Activated T-cell treated with anti-CD3 and anti-CD28 coated beads, Interleukin-2, amount 50 U/mL, for 24 hours (primary cell): ENCODE measurements at regions not wholly inside any gene's neighbourhood (a gene's known extent, or its start where the extent isn't known, plus 50 kb on each side); places are given as distances from the start of the nearest gene placed in this dataset.

Source experiments
- DNase-seq: peaks from one replicate; pipeline ENCODE4 v3.0.0-alpha.2; 2020
- H3K27ac Mint-ChIP-seq: 2 replicates; pipeline ENCODE4 v1.8.0; 2020; ENCODE audit warnings: mild to moderate bottlenecking, mixed read lengths
- H3K27me3 Mint-ChIP-seq: 2 replicates; pipeline ENCODE4 v1.8.0; 2020; ENCODE audit warnings: mixed read lengths
- H3K36me3 Mint-ChIP-seq: 2 replicates; pipeline ENCODE4 v1.8.0; 2020; ENCODE audit warnings: low read depth, mixed read lengths
- H3K4me1 Mint-ChIP-seq: 2 replicates; pipeline ENCODE4 v1.8.0; 2020; ENCODE audit warnings: low read depth, mixed read lengths
- H3K4me3 Mint-ChIP-seq: 2 replicates; pipeline ENCODE4 v1.8.0; 2020; ENCODE audit warnings: mild to moderate bottlenecking, moderate library complexity, mixed read lengths
- H3K9me3 Mint-ChIP-seq: 2 replicates; pipeline ENCODE4 v1.8.0; 2020; ENCODE audit warnings: mixed read lengths

GRCh38 chr3:162052636-162053035 lies 556.0 kb downstream of the OTOL1 start:
- Mint-ChIP-seq H3K27ac (no peak overlapping the region), H3K4me3 (no peak overlapping the region), H3K36me3 (no peaks in the 10 kb centered on the region), H3K27me3 (no peaks in the 10 kb centered on the region), H3K4me1 (no peaks in the 10 kb centered on the region), H3K9me3 (peaks cover 7% of the 10 kb centered on the region)
- no peak for DNase-seq

GRCh38 chr3:162072656-162073164 lies 576.1 kb downstream of the OTOL1 start:
- DNase-seq = no peak
- Mint-ChIP-seq H3K36me3 (no peaks in the 10 kb centered on the region), H3K9me3 (peaks cover 3% of the 10 kb centered on the region), H3K27ac (no peak overlapping the region), H3K27me3 (no peaks in the 10 kb centered on the region), H3K4me1 (no peaks in the 10 kb centered on the region), H3K4me3 (no peak overlapping the region)

GRCh38 chr3:162073422-162073975 lies 576.9 kb downstream of the OTOL1 start:
- Mint-ChIP-seq H3K9me3 (peaks cover 3% of the 10 kb centered on the region), H3K27ac (no peak overlapping the region), H3K4me3 (no peak overlapping the region), H3K36me3 (no peaks in the 10 kb centered on the region), H3K4me1 (no peaks in the 10 kb centered on the region), H3K27me3 (no peaks in the 10 kb centered on the region)
- DNase-seq = no peak

- Mint-ChIP-seq H3K27ac (no peak overlapping the region), H3K4me1 (no peaks in the 10 kb centered on the region), H3K9me3 (peaks cover 5% of the 10 kb centered on the region), H3K27me3 (no peaks in the 10 kb centered on the region), H3K36me3 (no peaks in the 10 kb centered on the region), H3K4me3 (no peak overlapping the region)
- DNase-seq = no peak
These were observed 580.5 kb downstream of the OTOL1 start for GRCh38 chr3:162077108-162077507.

GRCh38 chr3:162082516-162082915 lies 585.9 kb downstream of the OTOL1 start:
- no peaks in the 10 kb centered on the region for H3K36me3 Mint-ChIP-seq
- no peak overlapping the region for H3K27ac Mint-ChIP-seq
- no peak for DNase-seq
- no peaks in the 10 kb centered on the region for H3K27me3 Mint-ChIP-seq
- H3K4me3 Mint-ChIP-seq = no peak overlapping the region
- H3K4me1 Mint-ChIP-seq = no peaks in the 10 kb centered on the region
- peaks cover 2% of the 10 kb centered on the region for H3K9me3 Mint-ChIP-seq

GRCh38 chr3:162087361-162087760 lies 590.8 kb downstream of the OTOL1 start:
- no peaks in the 10 kb centered on the region for H3K27me3 Mint-ChIP-seq
- H3K36me3 Mint-ChIP-seq = no peaks in the 10 kb centered on the region

GRCh38 chr3:162092751-162093150 lies 596.1 kb downstream of the OTOL1 start:
- H3K36me3 Mint-ChIP-seq = no peaks in the 10 kb centered on the region
- DNase-seq = no peak
- no peak overlapping the region for H3K27ac Mint-ChIP-seq
- no peak overlapping the region for H3K4me3 Mint-ChIP-seq
- no peaks in the 10 kb centered on the region for H3K27me3 Mint-ChIP-seq
- H3K4me1 Mint-ChIP-seq = no peaks in the 10 kb centered on the region
- peaks cover 14% of the 10 kb centered on the region for H3K9me3 Mint-ChIP-seq

More at GRCh38 chr3:162087361-162087760, 590.8 kb downstream of the OTOL1 start:
- no peaks in the 10 kb centered on the region for H3K4me1 Mint-ChIP-seq
- no peak overlapping the region for H3K27ac Mint-ChIP-seq
- peaks cover 6% of the 10 kb centered on the region for H3K9me3 Mint-ChIP-seq
- DNase-seq = no peak
- H3K4me3 Mint-ChIP-seq = no peak overlapping the region

GRCh38 chr3:162094301-162094700 lies 597.7 kb downstream of the OTOL1 start:
- Mint-ChIP-seq H3K27me3 (no peaks in the 10 kb centered on the region), H3K4me3 (no peak overlapping the region), H3K36me3 (no peaks in the 10 kb centered on the region), H3K27ac (no peak overlapping the region), H3K4me1 (no peaks in the 10 kb centered on the region), H3K9me3 (peaks cover 12% of the 10 kb centered on the region)
- DNase-seq = no peak

GRCh38 chr3:162096874-162097273 lies 600.3 kb downstream of the OTOL1 start:
- peaks cover 17% of the 10 kb centered on the region for H3K9me3 Mint-ChIP-seq
- H3K4me1 Mint-ChIP-seq = no peaks in the 10 kb centered on the region
- H3K27ac Mint-ChIP-seq = no peak overlapping the region
- no peak overlapping the region for H3K4me3 Mint-ChIP-seq
- H3K27me3 Mint-ChIP-seq = no peaks in the 10 kb centered on the region
- H3K36me3 Mint-ChIP-seq = no peaks in the 10 kb centered on the region
- DNase-seq = no peak

GRCh38 chr3:162103808-162104207 lies 607.2 kb downstream of the OTOL1 start:
- Mint-ChIP-seq H3K27me3 (no peaks in the 10 kb centered on the region), H3K27ac (no peak overlapping the region), H3K36me3 (no peaks in the 10 kb centered on the region), H3K4me1 (no peaks in the 10 kb centered on the region), H3K4me3 (no peak overlapping the region), H3K9me3 (peaks cover 14% of the 10 kb centered on the region)
- DNase-seq = no peak

GRCh38 chr3:162111861-162112260 lies 615.3 kb downstream of the OTOL1 start:
- no peaks in the 10 kb centered on the region for H3K27me3 Mint-ChIP-seq
- no peak for DNase-seq
- H3K27ac Mint-ChIP-seq = no peak overlapping the region
- H3K9me3 Mint-ChIP-seq = no peaks in the 10 kb centered on the region
- H3K4me1 Mint-ChIP-seq = no peaks in the 10 kb centered on the region
- no peak overlapping the region for H3K4me3 Mint-ChIP-seq
- no peaks in the 10 kb centered on the region for H3K36me3 Mint-ChIP-seq

- Mint-ChIP-seq H3K9me3 (no peaks in the 10 kb centered on the region), H3K27me3 (no peaks in the 10 kb centered on the region), H3K36me3 (no peaks in the 10 kb centered on the region), H3K4me1 (no peaks in the 10 kb centered on the region), H3K4me3 (no peak overlapping the region), H3K27ac (no peak overlapping the region)
- no peak for DNase-seq
These were observed 616.1 kb downstream of the OTOL1 start for GRCh38 chr3:162112719-162113118.

GRCh38 chr3:162117961-162118360 lies 621.4 kb downstream of the OTOL1 start:
- H3K27me3 Mint-ChIP-seq = no peaks in the 10 kb centered on the region
- no peaks in the 10 kb centered on the region for H3K36me3 Mint-ChIP-seq
- no peaks in the 10 kb centered on the region for H3K4me1 Mint-ChIP-seq
- H3K4me3 Mint-ChIP-seq = no peak overlapping the region
- no peaks in the 10 kb centered on the region for H3K9me3 Mint-ChIP-seq
- no peak overlapping the region for H3K27ac Mint-ChIP-seq
- no peak for DNase-seq

GRCh38 chr3:162119651-162120050 lies 623.0 kb downstream of the OTOL1 start:
- Mint-ChIP-seq H3K36me3 (no peaks in the 10 kb centered on the region), H3K27ac (no peak overlapping the region), H3K4me1 (no peaks in the 10 kb centered on the region), H3K27me3 (no peaks in the 10 kb centered on the region), H3K9me3 (no peaks in the 10 kb centered on the region), H3K4me3 (no peak overlapping the region)
- no peak for DNase-seq

- Mint-ChIP-seq H3K4me1 (no peaks in the 10 kb centered on the region), H3K4me3 (no peak overlapping the region), H3K27ac (no peak overlapping the region), H3K36me3 (no peaks in the 10 kb centered on the region), H3K27me3 (no peaks in the 10 kb centered on the region), H3K9me3 (no peaks in the 10 kb centered on the region)
- no peak for DNase-seq
These were observed 625.8 kb downstream of the OTOL1 start for GRCh38 chr3:162122405-162122804.

- no peaks in the 10 kb centered on the region for H3K36me3 Mint-ChIP-seq
- no peak overlapping the region for H3K4me3 Mint-ChIP-seq
- H3K27ac Mint-ChIP-seq = no peak overlapping the region
- DNase-seq = no peak
- no peaks in the 10 kb centered on the region for H3K27me3 Mint-ChIP-seq
- no peaks in the 10 kb centered on the region for H3K9me3 Mint-ChIP-seq
- H3K4me1 Mint-ChIP-seq = no peaks in the 10 kb centered on the region
These were observed 629.2 kb downstream of the OTOL1 start for GRCh38 chr3:162125790-162126189.
